ENCODE measurements at regions not wholly inside any gene's neighbourhood (a gene's known extent, or its start where the extent isn't known, plus 50 kb on each side); places are given as distances from the start of the nearest gene placed in this dataset.

GRCh38 chr6:151175662-151176445, 63.9 kb upstream of the AKAP12 start:
- in situ Hi-C loops (cut with MboI; ENCODE audit: low pct_ligation_motif_present in 1 of 4, low pct_unique_long_range_greater_than_20kb in 1 of 4, low sequenced_read_pairs in 3 of 4), result no loop called here
- no peak overlapping the region for H3K27ac ChIP-seq
- H3K27me3 ChIP-seq, result no peaks in the 10 kb centered on the region
- no peaks in the 10 kb centered on the region for H3K4me1 ChIP-seq
- DNase-seq, result no peak
- intact Hi-C loops (cut with DNase I; ENCODE audit: low total_unique reads), result no loop called here
- no peaks in the 10 kb centered on the region for H3K36me3 ChIP-seq
- TF ChIP-seq EP300 (IDR thresholded peaks at IDR 0.05; ENCODE audit: low read depth) (no peak), CTCF (IDR thresholded peaks at IDR 0.05) (no peak), POLR2AphosphoS5 (IDR thresholded peaks at IDR 0.05) (no peak), POLR2A (IDR thresholded peaks at IDR 0.05) (no peak)
- H3K9me3 ChIP-seq, result no peaks in the 10 kb centered on the region
- WGBS, 2 donors (ENCODE audit: low coverage in 1 of 2), result 83 to 90% methylated on average over 8 to 12 of the region's 12 CpGs
- no peak overlapping the region for H3K4me3 ChIP-seq

- Histone ChIP-seq H3K4me3 (no peak overlapping the region), H3K9me3 (no peaks in the 10 kb centered on the region), H3K4me1 (no peaks in the 10 kb centered on the region), H3K27ac (no peak overlapping the region), H3K27me3 (no peaks in the 10 kb centered on the region), H3K36me3 (no peaks in the 10 kb centered on the region)
- in situ Hi-C loops (cut with MboI; ENCODE audit: low pct_ligation_motif_present in 1 of 4, low pct_unique_long_range_greater_than_20kb in 1 of 4, low sequenced_read_pairs in 3 of 4) (no loop called here), intact Hi-C loops (cut with DNase I; ENCODE audit: low total_unique reads) (no loop called here)
- WGBS, 2 donors (ENCODE audit: low coverage in 1 of 2), result 55 to 60% methylated on average over 2 of the region's 2 CpGs
- TF ChIP-seq CTCF (IDR thresholded peaks at IDR 0.05), result no peak
- no peak for DNase-seq
Measured at GRCh38 chr6:151176911-151177770, 62.6 kb upstream of the AKAP12 start.

- H3K27ac ChIP-seq, result no peak overlapping the region
- no peaks in the 10 kb centered on the region for H3K27me3 ChIP-seq
- H3K36me3 ChIP-seq, result no peaks in the 10 kb centered on the region
- intact Hi-C loops (cut with DNase I; ENCODE audit: low total_unique reads) (no loop called here), in situ Hi-C loops (cut with MboI; ENCODE audit: low pct_ligation_motif_present in 1 of 4, low pct_unique_long_range_greater_than_20kb in 1 of 4, low sequenced_read_pairs in 3 of 4) (no loop called here)
- H3K4me1 ChIP-seq, result no peaks in the 10 kb centered on the region
- TF ChIP-seq POLR2AphosphoS5 (IDR thresholded peaks at IDR 0.05) (no peak), CTCF (IDR thresholded peaks at IDR 0.05) (no peak), EP300 (IDR thresholded peaks at IDR 0.05; ENCODE audit: low read depth) (no peak), POLR2A (IDR thresholded peaks at IDR 0.05) (no peak)
- no peak overlapping the region for H3K4me3 ChIP-seq
- WGBS, 2 donors (ENCODE audit: low coverage in 1 of 2), result 87% methylated on average over 3 of the region's 3 CpGs; no CpG with 5 or more reads in 1 of the 2 donors
- DNase-seq, result no peak
- no peaks in the 10 kb centered on the region for H3K9me3 ChIP-seq
Measured at GRCh38 chr6:151178373-151178772, 61.4 kb upstream of the AKAP12 start.

GRCh38 chr6:151179321-151179720, 60.4 kb upstream of the AKAP12 start:
- in situ Hi-C loops (cut with MboI; ENCODE audit: low pct_ligation_motif_present in 1 of 4, low pct_unique_long_range_greater_than_20kb in 1 of 4, low sequenced_read_pairs in 3 of 4), result no loop called here
- Histone ChIP-seq H3K27ac (no peak overlapping the region), H3K9me3 (no peaks in the 10 kb centered on the region), H3K36me3 (no peaks in the 10 kb centered on the region), H3K4me3 (no peak overlapping the region), H3K27me3 (no peaks in the 10 kb centered on the region), H3K4me1 (no peaks in the 10 kb centered on the region)
- TF ChIP-seq POLR2A (IDR thresholded peaks at IDR 0.05) (no peak), EP300 (IDR thresholded peaks at IDR 0.05; ENCODE audit: low read depth) (no peak), CTCF (IDR thresholded peaks at IDR 0.05) (no peak), POLR2AphosphoS5 (IDR thresholded peaks at IDR 0.05) (no peak)
- WGBS, 2 donors (ENCODE audit: low coverage in 1 of 2), result 54 to 89% methylated on average over 2 of the region's 2 CpGs
- DNase-seq, result no peak
- intact Hi-C loops (cut with DNase I; ENCODE audit: low total_unique reads), result loop anchor here (1.0 kb wide), 1 partner anchor 32 kb away; no protein-coding TSS in a partner anchor
